ENCODE measurements at regions not wholly inside any gene's neighbourhood (a gene's known extent, or its start where the extent isn't known, plus 50 kb on each side); places are given as distances from the start of the nearest gene placed in this dataset.

DNA sequence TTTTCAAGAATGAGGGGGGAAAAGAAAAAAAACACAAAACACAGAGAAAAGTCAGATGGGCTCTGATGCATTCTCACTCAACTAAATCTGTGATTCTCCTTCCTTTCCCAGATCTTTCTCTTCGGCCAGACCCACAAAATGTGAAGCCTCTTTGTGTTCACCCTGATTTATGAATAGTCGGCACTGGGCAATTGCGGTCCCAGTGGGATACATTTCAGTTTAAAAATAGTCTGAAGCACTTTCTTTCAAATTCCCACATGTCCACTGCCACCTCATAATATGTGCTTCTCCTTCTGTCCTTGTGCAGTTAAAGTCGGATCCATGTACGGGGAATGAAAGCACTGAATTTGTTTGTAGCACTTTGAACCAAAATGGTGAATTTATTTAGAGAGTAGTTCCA lies 995.4 kb upstream of the WWC1 start:
- TF ChIP-seq EZH2 (IDR thresholded peaks at IDR 0.05; ENCODE audit: borderline replicate concordance, insufficient read depth, low read depth, low read length, poor library complexity, severe bottlenecking), result no peak
- TF ChIP-seq, protein P1, sequence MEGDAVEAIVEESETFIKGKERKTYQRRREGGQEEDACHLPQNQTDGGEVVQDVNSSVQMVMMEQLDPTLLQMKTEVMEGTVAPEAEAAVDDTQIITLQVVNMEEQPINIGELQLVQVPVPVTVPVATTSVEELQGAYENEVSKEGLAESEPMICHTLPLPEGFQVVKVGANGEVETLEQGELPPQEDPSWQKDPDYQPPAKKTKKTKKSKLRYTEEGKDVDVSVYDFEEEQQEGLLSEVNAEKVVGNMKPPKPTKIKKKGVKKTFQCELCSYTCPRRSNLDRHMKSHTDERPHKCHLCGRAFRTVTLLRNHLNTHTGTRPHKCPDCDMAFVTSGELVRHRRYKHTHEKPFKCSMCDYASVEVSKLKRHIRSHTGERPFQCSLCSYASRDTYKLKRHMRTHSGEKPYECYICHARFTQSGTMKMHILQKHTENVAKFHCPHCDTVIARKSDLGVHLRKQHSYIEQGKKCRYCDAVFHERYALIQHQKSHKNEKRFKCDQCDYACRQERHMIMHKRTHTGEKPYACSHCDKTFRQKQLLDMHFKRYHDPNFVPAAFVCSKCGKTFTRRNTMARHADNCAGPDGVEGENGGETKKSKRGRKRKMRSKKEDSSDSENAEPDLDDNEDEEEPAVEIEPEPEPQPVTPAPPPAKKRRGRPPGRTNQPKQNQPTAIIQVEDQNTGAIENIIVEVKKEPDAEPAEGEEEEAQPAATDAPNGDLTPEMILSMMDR (IDR thresholded peaks at IDR 0.05), result no peak
